ENCODE measurements at regions not wholly inside any gene's neighbourhood (a gene's known extent, or its start where the extent isn't known, plus 50 kb on each side); places are given as distances from the start of the nearest gene placed in this dataset.
"Not testable (repeated sequence)": the region's sequence is repeated elsewhere in the genome, so short reads cannot be mapped to it uniquely, and the experiment has no call there.

DNA sequence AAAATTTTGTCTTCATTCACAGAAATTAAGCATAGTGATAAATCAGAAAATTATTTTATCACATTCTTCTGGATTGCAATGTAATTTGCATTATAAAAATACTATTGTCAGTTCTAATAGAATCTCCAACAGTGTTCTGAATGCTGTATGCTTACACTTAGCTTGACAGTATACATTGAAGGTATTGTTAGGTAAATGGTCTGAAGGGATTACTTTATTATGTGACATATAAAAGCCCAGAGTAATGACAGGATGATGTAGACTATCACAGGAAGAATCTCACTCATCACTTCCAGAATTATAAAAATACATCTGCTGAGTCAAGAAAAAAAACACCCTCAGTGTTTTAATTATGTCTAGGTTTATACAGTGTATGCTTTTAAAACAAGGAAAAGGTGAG lies 1532.5 kb upstream of the RAG2 start:
- H3K27ac Mint-ChIP-seq (ENCODE audit: unreplicated experiment) = no peak overlapping the region

GRCh38 chr11:38123673-38124072 lies 1525.6 kb upstream of the RAG2 start:
- Mint-ChIP-seq H3K36me3 (ENCODE audit: low read depth) (no peaks in the 10 kb centered on the region), H3K27ac (ENCODE audit: unreplicated experiment) (no peak overlapping the region), H3K9me3 (ENCODE audit: low read depth) (peaks cover 6% of the 10 kb centered on the region), H3K4me1 (ENCODE audit: low read depth) (no peaks in the 10 kb centered on the region), H3K4me3 (ENCODE audit: unreplicated experiment) (no peak overlapping the region), H3K27me3 (ENCODE audit: low read depth) (no peaks in the 10 kb centered on the region)
- TF ChIP-seq CTCF (IDR thresholded peaks at IDR 0.05) = no peak
- no peak for DNase-seq (ENCODE audit: low spot score)

More for the DNA sequence above, 1532.5 kb upstream of the RAG2 start:
- no peak for TF ChIP-seq CTCF (IDR thresholded peaks at IDR 0.05)
- Mint-ChIP-seq H3K36me3 (ENCODE audit: low read depth) (no peaks in the 10 kb centered on the region), H3K9me3 (ENCODE audit: low read depth) (peaks cover 6% of the 10 kb centered on the region), H3K4me1 (ENCODE audit: low read depth) (peaks cover 8% of the 10 kb centered on the region), H3K27me3 (ENCODE audit: low read depth) (no peaks in the 10 kb centered on the region), H3K4me3 (ENCODE audit: unreplicated experiment) (no peak overlapping the region)
- DNase-seq (ENCODE audit: low spot score) = no peak

- not testable (repeated sequence) for H3K27me3 Mint-ChIP-seq (ENCODE audit: low read depth); DNase-seq (ENCODE audit: low spot score); H3K4me1 Mint-ChIP-seq (ENCODE audit: low read depth); H3K36me3 Mint-ChIP-seq (ENCODE audit: low read depth); H3K4me3 Mint-ChIP-seq (ENCODE audit: unreplicated experiment); H3K27ac Mint-ChIP-seq (ENCODE audit: unreplicated experiment)
- H3K9me3 Mint-ChIP-seq (ENCODE audit: low read depth) = peaks cover 16% of the 10 kb centered on the region
Measured at GRCh38 chr11:38116616-38117015, 1518.6 kb upstream of the RAG2 start.

GRCh38 chr11:38115381-38115780 lies 1517.3 kb upstream of the RAG2 start:
- not testable (repeated sequence) for H3K27me3 Mint-ChIP-seq (ENCODE audit: low read depth); H3K4me1 Mint-ChIP-seq (ENCODE audit: low read depth); DNase-seq (ENCODE audit: low spot score); H3K4me3 Mint-ChIP-seq (ENCODE audit: unreplicated experiment); H3K27ac Mint-ChIP-seq (ENCODE audit: unreplicated experiment); H3K36me3 Mint-ChIP-seq (ENCODE audit: low read depth)
- peaks cover 16% of the 10 kb centered on the region for H3K9me3 Mint-ChIP-seq (ENCODE audit: low read depth)

GRCh38 chr11:38100836-38101462 lies 1502.9 kb upstream of the RAG2 start:
- Mint-ChIP-seq H3K27ac (ENCODE audit: unreplicated experiment) (no peak overlapping the region), H3K9me3 (ENCODE audit: low read depth) (no peaks in the 10 kb centered on the region), H3K4me1 (ENCODE audit: low read depth) (no peaks in the 10 kb centered on the region), H3K27me3 (ENCODE audit: low read depth) (no peaks in the 10 kb centered on the region), H3K36me3 (ENCODE audit: low read depth) (no peaks in the 10 kb centered on the region), H3K4me3 (ENCODE audit: unreplicated experiment) (no peak overlapping the region)
- DNase-seq (ENCODE audit: low spot score) = no peak
- no peak for TF ChIP-seq CTCF (IDR thresholded peaks at IDR 0.05)

- H3K4me1 Mint-ChIP-seq (ENCODE audit: low read depth) = peaks cover 3% of the 10 kb centered on the region
- H3K4me3 Mint-ChIP-seq (ENCODE audit: unreplicated experiment) = no peak overlapping the region
- no peak for TF ChIP-seq CTCF (IDR thresholded peaks at IDR 0.05)
- DNase-seq (ENCODE audit: low spot score) = no peak
- peaks cover 3% of the 10 kb centered on the region for H3K36me3 Mint-ChIP-seq (ENCODE audit: low read depth)
- no peak overlapping the region for H3K27ac Mint-ChIP-seq (ENCODE audit: unreplicated experiment)
- no peaks in the 10 kb centered on the region for H3K27me3 Mint-ChIP-seq (ENCODE audit: low read depth)
- H3K9me3 Mint-ChIP-seq (ENCODE audit: low read depth) = no peaks in the 10 kb centered on the region
Measured at GRCh38 chr11:38095268-38095667, 1497.2 kb upstream of the RAG2 start.

Data from chondrocyte (in vitro differentiated cells).